HCT116 (cell line): ENCODE measurements at regions not wholly inside any gene's neighbourhood (a gene's known extent, or its start where the extent isn't known, plus 50 kb on each side); places are given as distances from the start of the nearest gene placed in this dataset.

Source experiments
- ATAC-seq: fragments of 200-7000 bp; cut with Tn5 transposase; 2 replicates; pipeline ENCODE4 v1.9.1; 2020; ENCODE audit warnings: mild to moderate bottlenecking, moderate library complexity
- BruUV-seq: library from RNA; stranded (reverse); fragments of 400-500 nt; replicated peaks from 2 replicates; lab custom pipeline; 2021; lab: Mats Ljungman, UMichigan
- CTCF ChIA-PET: fragments of 300-600 bp; sonication (Branson Sonifier 250); formaldehyde crosslinking; loops from one replicate; lab custom pipeline; 2021; ENCODE audit warnings: antibody characterized with exemption; lab: Charles Lee
- POLR2A ChIA-PET: fragments of 300-600, 350-600 bp; sonication (Branson Sonifier 250); formaldehyde crosslinking; loops from one replicate; lab custom pipeline; 2021; ENCODE audit warnings: antibody characterized with exemption; lab: Charles Lee
- RAD21 ChIA-PET, 2 experiments: fragments of 300-600 bp; sonication (Branson Sonifier 250); formaldehyde crosslinking; loops; one replicate each; lab custom pipeline; 2023; ENCODE audit warnings: low total read pairs in 2 of 2; ENCODE audit not compliant: uncharacterized antibody in 2 of 2, unreplicated experiment in 2 of 2, low non-redundant PET in 1 of 2; lab: Charles Lee
- DNase-seq: peaks from one replicate; pipeline ENCODE4 v3.0.0-alpha.2; 2010; ENCODE audit warnings: low read depth, low spot score
- H2AFZ ChIP-seq: fragments of 200-600 bp; shearing (Covaris generic), sonication (generic); 2 replicates; pipeline ENCODE4 v1.6.1; 2017; ENCODE audit warnings: low read depth, mixed run types, mixed read lengths, antibody characterized with exemption, low read length; ENCODE audit not compliant: poor library complexity, severe bottlenecking
- H3K27ac ChIP-seq: 2 replicates; pipeline ENCODE4 v1.5.1; 2012; ENCODE audit warnings: low read depth, low read length
- H3K27me3 ChIP-seq: fragments of 200-600 bp; sonication (generic); 2 replicates; pipeline ENCODE4 v1.6.1; 2016; ENCODE audit warnings: mixed run types, low read length, mixed read lengths; ENCODE audit not compliant: insufficient read depth
- H3K36me3 ChIP-seq, 2 experiments: fragments of 200-500 bp in 1 of 2; fragments of 200-600 bp in 1 of 2; sonication (Bioruptor generic) in 1 of 2; sonication (generic) in 1 of 2; 2 replicates each; pipeline versions ENCODE4 v1.5.1 to v1.6.1; 2014 to 2016; ENCODE audit warnings: low read length in 2 of 2, inconsistent platforms in 1 of 2, mixed read lengths in 1 of 2, mixed run types in 1 of 2; ENCODE audit not compliant: insufficient read depth in 2 of 2, control insufficient read depth in 1 of 2
- H3K4me1 ChIP-seq, 2 experiments: fragments of 200-600 bp in 1 of 2; sonication (generic) in 1 of 2; 2 replicates each; pipeline versions ENCODE4 v1.5.1 to v1.6.1; 2012 to 2017; ENCODE audit warnings: low read length in 2 of 2, inconsistent platforms in 1 of 2, mild to moderate bottlenecking in 1 of 2, mixed read lengths in 1 of 2, mixed run types in 1 of 2, moderate library complexity in 1 of 2; ENCODE audit not compliant: insufficient read depth in 2 of 2, control insufficient read depth in 1 of 2
- H3K4me2 ChIP-seq: fragments of 200-600 bp; sonication (generic); 2 replicates; pipeline ENCODE4 v1.6.1; 2017; ENCODE audit warnings: mixed run types, low read length, mixed read lengths
- H3K4me3 ChIP-seq, 2 experiments: fragments of 200-600 bp in 1 of 2; sonication (generic) in 1 of 2; replicated peaks in 1 of 2; 2 replicates each; pipeline ENCODE4 v1.5.1; 2011 to 2016; ENCODE audit warnings: low read length in 2 of 2, control low read depth in 1 of 2, low read depth in 1 of 2, mild to moderate bottlenecking in 1 of 2, mixed read lengths in 1 of 2, mixed run types in 1 of 2
- H3K79me2 ChIP-seq: fragments of 200-600 bp; sonication (generic); 2 replicates; pipeline ENCODE4 v1.6.1; 2017; ENCODE audit warnings: mild to moderate bottlenecking, mixed run types, low read length, moderate library complexity, mixed read lengths; ENCODE audit not compliant: insufficient read depth
- H3K9ac ChIP-seq: fragments of 200-600 bp; sonication (generic); 2 replicates; pipeline ENCODE4 v1.6.1; 2016; ENCODE audit warnings: low read length, mixed read lengths
- H3K9me2 ChIP-seq: fragments of 200-600 bp; sonication (generic), shearing (Covaris generic); 2 replicates; pipeline ENCODE4 v1.6.1; 2017; ENCODE audit warnings: mixed run types, mild to moderate bottlenecking, moderate library complexity; ENCODE audit not compliant: insufficient read depth
- H3K9me3 ChIP-seq, 2 experiments: fragments of 200-500 bp in 1 of 2; fragments of 200-600 bp in 1 of 2; sonication (Bioruptor generic) in 1 of 2; sonication (generic) in 1 of 2; 2 replicates each; pipeline ENCODE4 v1.6.1; 2014 to 2017; ENCODE audit warnings: low read length in 2 of 2, mixed read lengths in 2 of 2, inconsistent platforms in 1 of 2, low read depth in 1 of 2, mild to moderate bottlenecking in 1 of 2, mixed run types in 1 of 2, moderate library complexity in 1 of 2; ENCODE audit not compliant: control insufficient read depth in 1 of 2, insufficient read depth in 1 of 2
- H4K20me1 ChIP-seq: fragments of 200-600 bp; sonication (generic), shearing (Covaris generic); 2 replicates; pipeline ENCODE4 v1.6.1; 2017; ENCODE audit warnings: mixed run types, mild to moderate bottlenecking, moderate library complexity; ENCODE audit not compliant: insufficient read depth
- CEBPB ChIP-seq: IDR thresholded peaks from 2 replicates; pipeline ENCODE4 v1.6.1; 2012; ENCODE audit warnings: low read depth
- EGR1 ChIP-seq: IDR thresholded peaks from 2 replicates; pipeline ENCODE4 v1.6.1; 2012; ENCODE audit warnings: low read depth
- EZH2 ChIP-seq: fragments of 200-600 bp; sonication (generic); IDR thresholded peaks from 2 replicates; pipeline ENCODE4 v1.6.1; 2017; ENCODE audit warnings: antibody characterized with exemption, mixed run types
- EZH2phosphoT487 ChIP-seq: fragments of 200-600 bp; IDR thresholded peaks from 2 replicates; pipeline ENCODE4 v1.6.1; 2018; ENCODE audit warnings: antibody characterized with exemption, borderline replicate concordance
- FOSL1 ChIP-seq: IDR thresholded peaks from 2 replicates; pipeline ENCODE4 v1.6.1; 2012; ENCODE audit warnings: low read depth
- JUND ChIP-seq: IDR thresholded peaks from 2 replicates; pipeline ENCODE4 v1.6.1; 2012
- POLR2AphosphoS5 ChIP-seq: IDR thresholded peaks from 2 replicates; pipeline ENCODE4 v1.6.1; 2011; ENCODE audit warnings: mild to moderate bottlenecking, low read depth, low read length, moderate library complexity
- RAD21 ChIP-seq: IDR thresholded peaks from 2 replicates; pipeline ENCODE4 v1.6.1; 2012; ENCODE audit warnings: low read depth, mild to moderate bottlenecking
- REST ChIP-seq: IDR thresholded peaks from 2 replicates; pipeline ENCODE4 v1.6.1; 2012; ENCODE audit warnings: low read depth
- SP1 ChIP-seq: IDR thresholded peaks from 2 replicates; pipeline ENCODE4 v1.6.1; 2012; ENCODE audit warnings: low read depth
- SRF ChIP-seq: IDR thresholded peaks from 2 replicates; pipeline ENCODE4 v1.6.1; 2012; ENCODE audit warnings: low read depth
- TCF7L2 ChIP-seq: IDR thresholded peaks from 2 replicates; pipeline ENCODE4 v1.7.0; 2011; ENCODE audit warnings: borderline replicate concordance, inconsistent platforms; ENCODE audit not compliant: insufficient read depth, insufficient read length; ENCODE audit errors: extremely low read depth
- YY1 ChIP-seq: IDR thresholded peaks from 2 replicates; pipeline ENCODE4 v1.6.1; 2011; ENCODE audit warnings: low read length, low read depth, moderate library complexity, mild to moderate bottlenecking; ENCODE audit not compliant: insufficient replicate concordance; ENCODE audit errors: extremely low read depth
- ZBTB33 ChIP-seq: IDR thresholded peaks from 2 replicates; pipeline ENCODE4 v1.6.1; 2011; ENCODE audit warnings: mild to moderate bottlenecking, low read length, moderate library complexity; ENCODE audit not compliant: insufficient replicate concordance; ENCODE audit errors: extremely low read depth
- ZFX ChIP-seq: fragments of 450-650 bp; IDR thresholded peaks from 2 replicates; pipeline ENCODE4 v1.6.1; 2017
- ZNF274 ChIP-seq: fragments of 200-500 bp; sonication (Bioruptor generic); IDR thresholded peaks from 2 replicates; pipeline ENCODE4 v1.6.1; 2014; ENCODE audit warnings: mild to moderate bottlenecking, low read depth, low read length, inconsistent platforms
- intact Hi-C: fragments of 100-400 bp; cut with micrococcal nuclease; formaldehyde crosslinking; loops from 2 replicates; pipeline ENCODE4 v1.10.0; 2022
- TF ChIP-seq, protein P1 (sequence below): IDR thresholded peaks from 2 replicates; pipeline ENCODE4 v1.6.1; 2012
- TF ChIP-seq, protein P2 (sequence below), 3 experiments: fragments of 200-600 bp in 1 of 3; sonication (generic) in 1 of 3; IDR thresholded peaks in 2 of 3; conservative IDR thresholded peaks in 1 of 3; 2 replicates each; pipeline ENCODE4 v1.5.1; 2012 to 2017; ENCODE audit warnings: low read depth in 2 of 3, low read length in 2 of 3, antibody characterized with exemption in 1 of 3, borderline replicate concordance in 1 of 3, control low read depth in 1 of 3, mild to moderate bottlenecking in 1 of 3, mixed read lengths in 1 of 3, mixed run types in 1 of 3, moderate library complexity in 1 of 3; ENCODE audit not compliant: insufficient read depth in 1 of 3
- TF ChIP-seq, protein P3 (sequence below): IDR thresholded peaks from 2 replicates; pipeline ENCODE4 v1.6.1; 2012

GRCh38 chr13:61144834-61145593, 270.6 kb downstream of the PCDH20 start:
- no peaks in the 10 kb centered on the region; the same call in 1 of the 2 replicates for H4K20me1 ChIP-seq
- no peak overlapping the region for H2AFZ ChIP-seq
- intact Hi-C loops, result no loop called here
- H3K79me2 ChIP-seq, result no peaks in the 10 kb centered on the region
- no TSS peak for BruUV-seq
- no peak for TF ChIP-seq EGR1
- no peak for TF ChIP-seq CEBPB
- TF ChIP-seq SRF, result no peak
- TF ChIP-seq TCF7L2, result no peak
- TF ChIP-seq EZH2phosphoT487, result no peak
- TF ChIP-seq POLR2AphosphoS5, result no peak
- TF ChIP-seq REST, result no peak
- no peak for TF ChIP-seq SP1
- TF ChIP-seq YY1, result no peak
- TF ChIP-seq JUND, result no peak
- no peak for TF ChIP-seq ZNF274
- TF ChIP-seq, protein P1, sequence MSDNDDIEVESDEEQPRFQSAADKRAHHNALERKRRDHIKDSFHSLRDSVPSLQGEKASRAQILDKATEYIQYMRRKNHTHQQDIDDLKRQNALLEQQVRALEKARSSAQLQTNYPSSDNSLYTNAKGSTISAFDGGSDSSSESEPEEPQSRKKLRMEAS, result no peak
- no peak for TF ChIP-seq EZH2
- no peak for TF ChIP-seq RAD21
- no peak for TF ChIP-seq ZBTB33
- TF ChIP-seq FOSL1, result no peak
- TF ChIP-seq, protein P2, sequence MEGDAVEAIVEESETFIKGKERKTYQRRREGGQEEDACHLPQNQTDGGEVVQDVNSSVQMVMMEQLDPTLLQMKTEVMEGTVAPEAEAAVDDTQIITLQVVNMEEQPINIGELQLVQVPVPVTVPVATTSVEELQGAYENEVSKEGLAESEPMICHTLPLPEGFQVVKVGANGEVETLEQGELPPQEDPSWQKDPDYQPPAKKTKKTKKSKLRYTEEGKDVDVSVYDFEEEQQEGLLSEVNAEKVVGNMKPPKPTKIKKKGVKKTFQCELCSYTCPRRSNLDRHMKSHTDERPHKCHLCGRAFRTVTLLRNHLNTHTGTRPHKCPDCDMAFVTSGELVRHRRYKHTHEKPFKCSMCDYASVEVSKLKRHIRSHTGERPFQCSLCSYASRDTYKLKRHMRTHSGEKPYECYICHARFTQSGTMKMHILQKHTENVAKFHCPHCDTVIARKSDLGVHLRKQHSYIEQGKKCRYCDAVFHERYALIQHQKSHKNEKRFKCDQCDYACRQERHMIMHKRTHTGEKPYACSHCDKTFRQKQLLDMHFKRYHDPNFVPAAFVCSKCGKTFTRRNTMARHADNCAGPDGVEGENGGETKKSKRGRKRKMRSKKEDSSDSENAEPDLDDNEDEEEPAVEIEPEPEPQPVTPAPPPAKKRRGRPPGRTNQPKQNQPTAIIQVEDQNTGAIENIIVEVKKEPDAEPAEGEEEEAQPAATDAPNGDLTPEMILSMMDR (IDR thresholded peaks at IDR 0.05 in 2 of 3, conservative IDR thresholded peaks at IDR 0.05 in 1 of 3; ENCODE audit: borderline replicate concordance in 1 of 3, insufficient read depth in 1 of 3, low read depth in 2 of 3, low read length in 2 of 3), result no peak
- no peak for TF ChIP-seq ZFX
- TF ChIP-seq, protein P3, sequence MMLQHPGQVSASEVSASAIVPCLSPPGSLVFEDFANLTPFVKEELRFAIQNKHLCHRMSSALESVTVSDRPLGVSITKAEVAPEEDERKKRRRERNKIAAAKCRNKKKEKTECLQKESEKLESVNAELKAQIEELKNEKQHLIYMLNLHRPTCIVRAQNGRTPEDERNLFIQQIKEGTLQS, result no peak
- TF ChIP-seq, all 23 proteins: peak for 0
- H3K4me2 ChIP-seq, result no peak overlapping the region
- H3K36me3 ChIP-seq, result no peaks in the 10 kb centered on the region
- no peaks in the 10 kb centered on the region; a peak in 2 of 4 replicates for H3K9me3 ChIP-seq
- H3K4me1 ChIP-seq, result no peaks in the 10 kb centered on the region
- H3K27me3 ChIP-seq, result no peaks in the 10 kb centered on the region
- ChIA-PET POLR2A (no interaction called here), RAD21 (no interaction called here), CTCF (no interaction called here)
- no peak overlapping the region for H3K4me3 ChIP-seq
- no peak overlapping the region for H3K9ac ChIP-seq
- no peak overlapping the region for H3K27ac ChIP-seq
- DNase-seq (no peak), ATAC-seq (no peak)
- H3K9me2 ChIP-seq, result no peaks in the 10 kb centered on the region
